Chondrocyte (in vitro differentiated cells): ENCODE measurements at regions not wholly inside any gene's neighbourhood (a gene's known extent, or its start where the extent isn't known, plus 50 kb on each side); places are given as distances from the start of the nearest gene placed in this dataset.

Experiments used
- DNase-seq: peaks from one replicate; pipeline ENCODE4 v3.0.0; 2021; ENCODE audit warnings: mixed read lengths, low spot score
- H3K27ac Mint-ChIP-seq: one replicate; pipeline ENCODE4 v1.8.0; 2021; ENCODE audit warnings: mild to moderate bottlenecking, moderate library complexity, mixed read lengths; ENCODE audit not compliant: unreplicated experiment
- H3K27me3 Mint-ChIP-seq: 2 replicates; pipeline ENCODE4 v1.8.0; 2021; ENCODE audit warnings: low read depth, mixed read lengths
- H3K36me3 Mint-ChIP-seq: 2 replicates; pipeline ENCODE4 v1.8.0; 2021; ENCODE audit warnings: low read depth, mixed read lengths
- H3K4me1 Mint-ChIP-seq: 2 replicates; pipeline ENCODE4 v1.8.0; 2021; ENCODE audit warnings: low read depth, mild to moderate bottlenecking, mixed read lengths
- H3K4me3 Mint-ChIP-seq: one replicate; pipeline ENCODE4 v1.8.0; 2021; ENCODE audit warnings: mild to moderate bottlenecking, moderate library complexity, mixed read lengths; ENCODE audit not compliant: unreplicated experiment
- H3K9me3 Mint-ChIP-seq: 2 replicates; pipeline ENCODE4 v1.8.0; 2021; ENCODE audit warnings: low read depth, mixed read lengths
- TF ChIP-seq, protein P1 (sequence below): fragments of 200-600 bp; sonication (generic); IDR thresholded peaks from 2 replicates; pipeline ENCODE4 v1.5.0; 2021; ENCODE audit warnings: antibody characterized with exemption, mild to moderate bottlenecking, moderate library complexity

DNA sequence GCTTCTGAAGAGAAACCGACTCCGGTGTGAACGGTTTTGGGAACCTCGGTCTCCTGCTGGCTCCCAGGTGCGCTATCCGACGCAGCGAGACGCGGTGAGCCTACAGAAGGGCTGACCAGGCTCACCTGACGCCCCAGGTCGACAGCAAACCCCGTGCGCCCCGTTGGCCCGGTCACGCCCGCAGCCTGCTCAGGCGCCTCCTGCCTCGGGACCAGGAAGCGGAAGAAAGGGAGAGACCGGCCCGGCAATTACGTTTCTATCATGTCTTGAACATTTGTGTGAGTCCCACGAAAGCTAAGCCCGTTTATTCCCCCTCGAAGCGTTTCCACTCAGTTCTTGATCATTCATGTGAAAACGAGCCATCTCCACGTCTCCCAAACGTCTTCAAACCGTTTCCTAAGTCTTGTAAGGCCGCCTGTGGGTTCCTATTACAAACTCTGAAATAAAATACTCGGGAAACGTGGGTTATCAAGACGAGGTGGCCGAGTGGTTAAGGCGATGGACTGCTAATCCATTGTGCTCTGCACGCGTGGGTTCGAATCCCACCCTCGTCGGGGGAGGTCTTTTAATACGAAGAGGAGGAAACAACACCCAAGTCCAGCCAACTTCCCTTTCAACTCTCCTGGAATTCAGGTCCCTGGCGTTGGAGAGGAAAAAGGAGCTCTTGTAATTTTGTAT, 150.5 kb upstream of the PRSS16 start:
- H3K27ac Mint-ChIP-seq: peak overlapping the region; percentile 74
- H3K4me1 Mint-ChIP-seq: peaks cover 19% of the 10 kb centered on the region
- H3K27me3 Mint-ChIP-seq: peaks cover 9% of the 10 kb centered on the region
- H3K4me3 Mint-ChIP-seq: peak overlapping the region; percentile 77
- DNase-seq: no peak
- no peaks in the 10 kb centered on the region for H3K9me3 Mint-ChIP-seq
- no peaks in the 10 kb centered on the region for H3K36me3 Mint-ChIP-seq
- TF ChIP-seq, protein P1, sequence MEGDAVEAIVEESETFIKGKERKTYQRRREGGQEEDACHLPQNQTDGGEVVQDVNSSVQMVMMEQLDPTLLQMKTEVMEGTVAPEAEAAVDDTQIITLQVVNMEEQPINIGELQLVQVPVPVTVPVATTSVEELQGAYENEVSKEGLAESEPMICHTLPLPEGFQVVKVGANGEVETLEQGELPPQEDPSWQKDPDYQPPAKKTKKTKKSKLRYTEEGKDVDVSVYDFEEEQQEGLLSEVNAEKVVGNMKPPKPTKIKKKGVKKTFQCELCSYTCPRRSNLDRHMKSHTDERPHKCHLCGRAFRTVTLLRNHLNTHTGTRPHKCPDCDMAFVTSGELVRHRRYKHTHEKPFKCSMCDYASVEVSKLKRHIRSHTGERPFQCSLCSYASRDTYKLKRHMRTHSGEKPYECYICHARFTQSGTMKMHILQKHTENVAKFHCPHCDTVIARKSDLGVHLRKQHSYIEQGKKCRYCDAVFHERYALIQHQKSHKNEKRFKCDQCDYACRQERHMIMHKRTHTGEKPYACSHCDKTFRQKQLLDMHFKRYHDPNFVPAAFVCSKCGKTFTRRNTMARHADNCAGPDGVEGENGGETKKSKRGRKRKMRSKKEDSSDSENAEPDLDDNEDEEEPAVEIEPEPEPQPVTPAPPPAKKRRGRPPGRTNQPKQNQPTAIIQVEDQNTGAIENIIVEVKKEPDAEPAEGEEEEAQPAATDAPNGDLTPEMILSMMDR: no peak

DNA sequence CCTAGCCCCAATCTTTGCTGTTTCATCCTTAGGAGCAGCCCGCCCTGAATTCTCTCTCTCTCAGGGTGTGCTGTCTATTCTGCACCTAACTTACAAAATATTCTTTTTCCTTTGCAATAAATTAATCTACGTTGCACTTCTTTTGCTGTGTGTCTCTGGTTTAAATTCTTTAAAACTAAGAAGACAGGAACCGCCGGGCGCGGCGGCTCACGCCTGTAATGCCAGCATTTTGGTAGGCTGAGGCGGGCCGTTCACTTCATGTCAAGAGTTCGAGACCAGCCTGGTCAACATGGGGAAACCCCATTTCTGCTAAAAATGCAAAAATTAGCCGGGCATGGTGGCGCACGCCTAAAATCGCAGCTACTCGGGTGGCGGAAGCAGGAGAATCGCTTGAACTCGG, 148.5 kb upstream of the PRSS16 start:
- Mint-ChIP-seq H3K27me3 (peaks cover 8% of the 10 kb centered on the region), H3K27ac (no peak overlapping the region), H3K36me3 (no peaks in the 10 kb centered on the region), H3K9me3 (no peaks in the 10 kb centered on the region), H3K4me1 (peaks cover 11% of the 10 kb centered on the region), H3K4me3 (no peak overlapping the region)
- TF ChIP-seq, protein P1: no peak
- no peak for DNase-seq

DNA sequence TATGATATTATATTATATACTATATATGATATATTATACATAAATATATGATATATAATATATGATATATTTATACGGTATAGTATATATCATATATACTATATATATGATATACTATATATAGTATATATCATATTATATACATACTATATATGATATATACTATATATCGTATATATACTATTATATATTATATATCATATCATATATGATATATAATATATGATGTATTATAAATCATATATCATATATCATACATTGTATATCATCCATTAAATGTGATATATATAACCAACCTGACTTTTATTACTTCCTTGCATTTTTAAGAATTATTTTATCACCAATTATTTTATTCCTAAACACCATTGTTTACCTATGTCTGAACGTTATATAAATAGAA, 146.6 kb upstream of the PRSS16 start:
- H3K27ac Mint-ChIP-seq: no peak overlapping the region
- no peaks in the 10 kb centered on the region for H3K36me3 Mint-ChIP-seq
- TF ChIP-seq, protein P1: no peak
- DNase-seq: no peak
- no peaks in the 10 kb centered on the region for H3K9me3 Mint-ChIP-seq
- H3K4me1 Mint-ChIP-seq: peaks cover 11% of the 10 kb centered on the region
- H3K4me3 Mint-ChIP-seq: no peak overlapping the region
- H3K27me3 Mint-ChIP-seq: peaks cover 8% of the 10 kb centered on the region

DNA sequence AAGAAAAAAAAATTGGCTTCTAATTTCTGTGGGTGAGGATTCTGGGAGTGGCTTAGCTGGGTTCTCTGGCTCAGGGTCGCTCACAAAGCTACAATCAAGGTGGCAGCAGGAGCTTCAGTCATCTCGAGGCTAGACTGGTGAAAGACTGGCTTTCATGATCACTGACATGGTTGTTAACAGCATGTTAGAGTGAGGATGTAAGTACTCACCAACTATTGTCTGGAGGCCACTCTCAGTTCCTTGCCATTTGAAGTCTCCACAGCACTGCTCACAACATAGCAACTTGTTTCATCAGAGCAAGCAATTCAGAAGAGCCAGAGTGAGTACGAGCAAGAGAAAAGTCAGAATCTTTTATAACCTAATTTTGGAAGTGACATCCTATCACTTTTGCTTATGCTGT, 145.7 kb upstream of the PRSS16 start:
- TF ChIP-seq, protein P1: no peak
- Mint-ChIP-seq H3K27ac (no peak overlapping the region), H3K36me3 (no peaks in the 10 kb centered on the region), H3K9me3 (no peaks in the 10 kb centered on the region), H3K4me3 (no peak overlapping the region), H3K27me3 (peaks cover 5% of the 10 kb centered on the region), H3K4me1 (peaks cover 8% of the 10 kb centered on the region)
- DNase-seq: no peak

DNA sequence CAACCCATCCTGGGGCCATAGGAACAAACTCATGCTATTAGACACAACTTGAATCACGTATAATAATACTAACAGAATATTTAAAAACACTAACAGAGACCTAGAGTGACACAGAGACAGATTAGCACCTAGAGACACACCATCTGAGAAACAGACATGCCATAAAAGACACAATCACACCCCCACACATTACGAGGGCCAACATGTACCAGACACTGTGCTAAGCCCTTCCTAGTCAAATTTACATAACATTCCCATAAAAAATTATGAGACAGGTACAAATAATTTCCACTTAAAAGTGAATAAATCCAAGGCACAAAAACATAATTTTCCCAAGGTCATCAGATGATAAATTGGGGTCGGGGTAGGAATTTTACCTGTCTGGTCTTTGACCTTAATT, 141.1 kb upstream of the PRSS16 start:
- H3K4me3 Mint-ChIP-seq: no peak overlapping the region
- TF ChIP-seq, protein P1: no peak
- H3K27me3 Mint-ChIP-seq: peaks cover 9% of the 10 kb centered on the region
- H3K36me3 Mint-ChIP-seq: no peaks in the 10 kb centered on the region
- no peaks in the 10 kb centered on the region for H3K9me3 Mint-ChIP-seq
- H3K27ac Mint-ChIP-seq: no peak overlapping the region
- no peak for DNase-seq
- H3K4me1 Mint-ChIP-seq: no peaks in the 10 kb centered on the region
